Spleen (tissue), 11 donors: ENCODE measurements at regions not wholly inside any gene's neighbourhood (a gene's known extent, or its start where the extent isn't known, plus 50 kb on each side); places are given as distances from the start of the nearest gene placed in this dataset.

Source experiments
- DNase-seq: peaks from one replicate; pipeline ENCODE4 v3.0.0-alpha.2; 2020
- H3K27ac ChIP-seq, 8 donors: fragments of 200-600 bp; sonication (generic) in 7 of 8; 1 replicate in 4 of 8; 2 replicates in 4 of 8; pipeline versions ENCODE4 v1.5.0 to v1.8.0; 2016 to 2021; ENCODE audit warnings: inconsistent platforms in 4 of 8, mild to moderate bottlenecking in 4 of 8, moderate library complexity in 1 of 8
- H3K27me3 ChIP-seq, 7 donors: fragments of 200-600 bp; sonication (generic) in 6 of 7; replicated peaks in 1 of 7; 1 replicate in 4 of 7; 2 replicates in 3 of 7; pipeline versions ENCODE4 v1.5.0 to v1.8.0; 2016 to 2021; ENCODE audit warnings: inconsistent platforms in 3 of 7, mild to moderate bottlenecking in 1 of 7
- H3K36me3 ChIP-seq, 6 donors: fragments of 200-600 bp; sonication (generic) in 5 of 6; 1 replicate in 4 of 6; 2 replicates in 2 of 6; pipeline versions ENCODE4 v1.5.0 to v1.8.0; 2016 to 2021; ENCODE audit warnings: inconsistent platforms in 2 of 6
- H3K4me1 ChIP-seq, 6 donors: fragments of 200-600 bp; sonication (generic) in 5 of 6; 1 replicate in 3 of 6; 2 replicates in 3 of 6; pipeline versions ENCODE4 v1.5.0 to v1.8.0; 2016 to 2021; ENCODE audit warnings: inconsistent platforms in 3 of 6
- H3K4me3 ChIP-seq, 8 donors: fragments of 200-600 bp; sonication (generic) in 7 of 8; 1 replicate in 4 of 8; 2 replicates in 4 of 8; pipeline versions ENCODE4 v1.5.0 to v1.8.0; 2016 to 2021; ENCODE audit warnings: inconsistent platforms in 4 of 8, mild to moderate bottlenecking in 4 of 8, moderate library complexity in 2 of 8
- H3K9me3 ChIP-seq, 8 donors: fragments of 200-600 bp; sonication (generic) in 7 of 8; 1 replicate in 4 of 8; 2 replicates in 4 of 8; pipeline versions ENCODE4 v1.5.0 to v1.8.0; 2016 to 2021; ENCODE audit warnings: inconsistent platforms in 4 of 8
- POLR2A ChIP-seq, 3 donors: fragments of 450-650 bp; IDR thresholded peaks; one replicate each; pipeline ENCODE4 v1.5.1; 2017; ENCODE audit warnings: antibody characterized with exemption in 3 of 3, mild to moderate bottlenecking in 1 of 3
- POLR2AphosphoS5 ChIP-seq, 3 donors: sonication (generic); formaldehyde crosslinking; IDR thresholded peaks; one replicate each; pipeline ENCODE4 v1.5.1; 2017; ENCODE audit warnings: antibody characterized with exemption in 3 of 3
- WGBS, 5 donors: extraction: QIAGEN DNeasy Blood & Tissue Kit in 3 of 5; methylation state at CpG; one replicate each; pipeline versions ENCODE4 v1.1.5 to v1.1.7; 2013 to 2018; 5-methylcytosine and 5-hydroxymethylcytosine counted together
- intact Hi-C: fragments of 100-400 bp; cut with DNase I; formaldehyde crosslinking; loops from one replicate; pipeline ENCODE4 v1.15.0; 2023; ENCODE audit warnings: low total_unique reads
- TF ChIP-seq, protein P1 (sequence below), 11 experiments: fragments of 200-600 bp in 7 of 11; fragments of 450-650 bp in 4 of 11; sonication (generic) in 4 of 11; IDR thresholded peaks in 8 of 11; conservative IDR thresholded peaks in 3 of 11; 1 replicate in 7 of 11; 2 replicates in 4 of 11; pipeline versions ENCODE4 v1.4.0 to v1.8.0; 2016 to 2021; ENCODE audit warnings: antibody characterized with exemption in 11 of 11, inconsistent platforms in 4 of 11, mild to moderate bottlenecking in 1 of 11
- donor health status: healthy with polysubstance abuse.
- donor health status: DM: no; HTN: no; CAD: no; lungs with moderate emphysema.
- donor health status: DM: no; HTN: no; CAD: no.
- donor health status: Bipolar disorder and iron deficiency.
- donor health status: healthy.
- donor health status: DM: no; HTN: no; CAD: no.
- donor health status: DM: yes; HTN: yes; CAD: no.

- intact Hi-C loops, result no loop called here
Measured at GRCh38 chr9:106708475-106709146, 154.4 kb upstream of the ZNF462 start.

DNA sequence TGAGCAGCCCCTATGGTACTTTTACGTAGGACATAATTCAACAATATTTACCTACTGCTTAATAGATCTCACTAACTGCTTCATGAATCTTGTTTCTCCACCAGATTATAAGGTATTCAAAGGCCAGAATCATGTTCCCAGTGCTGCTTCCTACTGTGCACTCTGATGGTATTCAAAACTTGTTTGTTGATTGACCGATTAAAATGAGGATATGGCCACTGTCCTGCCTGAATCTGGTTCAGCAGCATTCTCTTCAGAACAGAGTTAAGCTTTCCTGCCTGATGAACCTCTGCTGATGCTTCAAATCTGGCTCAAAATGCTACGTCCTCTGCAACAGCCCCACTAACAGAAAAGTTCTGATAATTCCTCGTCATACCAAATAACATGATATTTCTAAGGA, 150.7 kb upstream of the ZNF462 start:
- TF ChIP-seq, protein P1, sequence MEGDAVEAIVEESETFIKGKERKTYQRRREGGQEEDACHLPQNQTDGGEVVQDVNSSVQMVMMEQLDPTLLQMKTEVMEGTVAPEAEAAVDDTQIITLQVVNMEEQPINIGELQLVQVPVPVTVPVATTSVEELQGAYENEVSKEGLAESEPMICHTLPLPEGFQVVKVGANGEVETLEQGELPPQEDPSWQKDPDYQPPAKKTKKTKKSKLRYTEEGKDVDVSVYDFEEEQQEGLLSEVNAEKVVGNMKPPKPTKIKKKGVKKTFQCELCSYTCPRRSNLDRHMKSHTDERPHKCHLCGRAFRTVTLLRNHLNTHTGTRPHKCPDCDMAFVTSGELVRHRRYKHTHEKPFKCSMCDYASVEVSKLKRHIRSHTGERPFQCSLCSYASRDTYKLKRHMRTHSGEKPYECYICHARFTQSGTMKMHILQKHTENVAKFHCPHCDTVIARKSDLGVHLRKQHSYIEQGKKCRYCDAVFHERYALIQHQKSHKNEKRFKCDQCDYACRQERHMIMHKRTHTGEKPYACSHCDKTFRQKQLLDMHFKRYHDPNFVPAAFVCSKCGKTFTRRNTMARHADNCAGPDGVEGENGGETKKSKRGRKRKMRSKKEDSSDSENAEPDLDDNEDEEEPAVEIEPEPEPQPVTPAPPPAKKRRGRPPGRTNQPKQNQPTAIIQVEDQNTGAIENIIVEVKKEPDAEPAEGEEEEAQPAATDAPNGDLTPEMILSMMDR (IDR thresholded peaks at IDR 0.05 in 8 of 11, conservative IDR thresholded peaks at IDR 0.05 in 3 of 11), result no peak
- no peak for TF ChIP-seq POLR2A (IDR thresholded peaks at IDR 0.05)
- no peak for TF ChIP-seq POLR2AphosphoS5 (IDR thresholded peaks at IDR 0.05)
- 90 to 95% (median 91%) methylated on average over 4 of the region's 4 CpGs for WGBS, 5 donors
- DNase-seq, result no peak
- Histone ChIP-seq H3K27me3 (no peaks in the 10 kb centered on the region), H3K9me3 (no peaks in the 10 kb centered on the region), H3K4me1 (no peaks in the 10 kb centered on the region), H3K27ac (no peak overlapping the region), H3K36me3 (no peaks in the 10 kb centered on the region), H3K4me3 (no peak overlapping the region)
- intact Hi-C loops, result no loop called here

More at GRCh38 chr9:106708475-106709146, 154.4 kb upstream of the ZNF462 start:
- WGBS, 5 donors, result 62 to 80% (median 71%) methylated on average over 3 of the region's 3 CpGs
- Histone ChIP-seq H3K4me1 (no peaks in the 10 kb centered on the region), H3K36me3 (no peaks in the 10 kb centered on the region), H3K4me3 (no peak overlapping the region), H3K9me3 (peaks cover 0 to 8% (median 0%) of the 10 kb centered on the region in 8 donors), H3K27me3 (no peaks in the 10 kb centered on the region), H3K27ac (no peak overlapping the region)
- TF ChIP-seq, protein P1 (IDR thresholded peaks at IDR 0.05 in 8 of 11, conservative IDR thresholded peaks at IDR 0.05 in 3 of 11), result no peak
- TF ChIP-seq POLR2A (IDR thresholded peaks at IDR 0.05), result no peak
- no peak for TF ChIP-seq POLR2AphosphoS5 (IDR thresholded peaks at IDR 0.05)
- no peak for DNase-seq

GRCh38 chr9:106713206-106713605, 149.8 kb upstream of the ZNF462 start:
- Histone ChIP-seq H3K36me3 (no peaks in the 10 kb centered on the region), H3K27ac (no peak overlapping the region), H3K27me3 (no peaks in the 10 kb centered on the region), H3K4me1 (no peaks in the 10 kb centered on the region), H3K9me3 (no peaks in the 10 kb centered on the region), H3K4me3 (no peak overlapping the region)
- WGBS, 5 donors, result 86 to 94% (median 88%) methylated on average over 3 of the region's 3 CpGs
- no peak for DNase-seq
- intact Hi-C loops, result no loop called here
- TF ChIP-seq POLR2AphosphoS5 (IDR thresholded peaks at IDR 0.05) (no peak), POLR2A (IDR thresholded peaks at IDR 0.05) (no peak)
- TF ChIP-seq, protein P1 (IDR thresholded peaks at IDR 0.05 in 8 of 11, conservative IDR thresholded peaks at IDR 0.05 in 3 of 11), result no peak

GRCh38 chr9:106716820-106717219, 146.1 kb upstream of the ZNF462 start:
- Histone ChIP-seq H3K4me1 (no peaks in the 10 kb centered on the region), H3K27me3 (no peaks in the 10 kb centered on the region), H3K4me3 (no peak overlapping the region), H3K27ac (no peak overlapping the region), H3K36me3 (no peaks in the 10 kb centered on the region), H3K9me3 (no peaks in the 10 kb centered on the region)
- TF ChIP-seq POLR2AphosphoS5 (IDR thresholded peaks at IDR 0.05) (no peak), POLR2A (IDR thresholded peaks at IDR 0.05) (no peak)
- TF ChIP-seq, protein P1 (IDR thresholded peaks at IDR 0.05 in 8 of 11, conservative IDR thresholded peaks at IDR 0.05 in 3 of 11), result no peak
- intact Hi-C loops, result no loop called here
- DNase-seq, result no peak
- WGBS, 5 donors, result 23 to 66% (median 30%) methylated on average over 1 of the region's 1 CpG
